ENCODE measurements at regions not wholly inside any gene's neighbourhood (a gene's known extent, or its start where the extent isn't known, plus 50 kb on each side); places are given as distances from the start of the nearest gene placed in this dataset.

DNA sequence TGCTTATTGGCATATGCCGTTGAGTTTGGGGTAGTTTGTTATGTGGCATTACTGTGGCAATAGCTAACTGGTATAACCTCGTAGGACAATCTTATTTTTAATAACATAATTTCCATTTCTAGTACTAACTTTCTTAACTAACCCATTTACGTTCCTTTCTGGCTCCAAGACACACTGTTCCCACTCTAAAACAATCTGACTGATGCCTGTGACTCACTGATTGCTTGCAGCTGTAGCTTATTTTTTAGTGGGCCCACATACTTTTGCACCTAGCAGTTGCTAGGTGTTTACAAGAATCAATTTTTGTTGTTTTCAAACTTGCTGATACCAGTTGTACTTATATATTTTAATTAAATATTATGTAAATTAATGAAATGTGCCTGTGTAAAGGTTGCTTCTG lies 52.2 kb downstream of the FAT3 start:
- DNase-seq, result no peak

GRCh38 chr11:92277871-92278270 lies 53.3 kb downstream of the FAT3 start:
- DNase-seq, result no peak

GRCh38 chr11:92278791-92279433 lies 54.3 kb downstream of the FAT3 start:
- no peak for DNase-seq

- DNase-seq, result no peak
Observed at GRCh38 chr11:92284107-92284506, 59.5 kb downstream of the FAT3 start.

- no peak for DNase-seq
Observed at GRCh38 chr11:92284558-92284957, 59.9 kb downstream of the FAT3 start.

GRCh38 chr11:92285776-92286175 lies 61.2 kb downstream of the FAT3 start:
- no peak for DNase-seq

DNA sequence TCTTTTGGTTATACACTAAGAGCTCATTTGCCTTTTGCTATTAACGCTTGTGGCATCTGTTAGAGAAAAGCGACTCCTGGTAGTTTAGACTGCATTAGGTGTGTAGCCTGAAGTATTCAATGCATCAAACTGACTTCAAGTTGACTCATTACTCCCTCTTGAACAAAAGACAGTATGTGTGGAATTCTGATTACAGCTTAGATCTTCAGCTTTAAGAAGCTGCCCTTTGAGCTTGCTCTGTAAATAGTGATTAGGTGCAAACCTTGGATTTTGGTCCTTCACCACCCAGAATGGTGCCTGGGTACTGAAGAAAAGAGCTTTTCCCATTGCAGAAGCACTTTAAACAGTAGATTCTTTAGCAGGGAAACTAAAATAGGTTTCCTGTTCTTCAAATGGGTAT lies 62.1 kb downstream of the FAT3 start:
- no peak for DNase-seq

DNA sequence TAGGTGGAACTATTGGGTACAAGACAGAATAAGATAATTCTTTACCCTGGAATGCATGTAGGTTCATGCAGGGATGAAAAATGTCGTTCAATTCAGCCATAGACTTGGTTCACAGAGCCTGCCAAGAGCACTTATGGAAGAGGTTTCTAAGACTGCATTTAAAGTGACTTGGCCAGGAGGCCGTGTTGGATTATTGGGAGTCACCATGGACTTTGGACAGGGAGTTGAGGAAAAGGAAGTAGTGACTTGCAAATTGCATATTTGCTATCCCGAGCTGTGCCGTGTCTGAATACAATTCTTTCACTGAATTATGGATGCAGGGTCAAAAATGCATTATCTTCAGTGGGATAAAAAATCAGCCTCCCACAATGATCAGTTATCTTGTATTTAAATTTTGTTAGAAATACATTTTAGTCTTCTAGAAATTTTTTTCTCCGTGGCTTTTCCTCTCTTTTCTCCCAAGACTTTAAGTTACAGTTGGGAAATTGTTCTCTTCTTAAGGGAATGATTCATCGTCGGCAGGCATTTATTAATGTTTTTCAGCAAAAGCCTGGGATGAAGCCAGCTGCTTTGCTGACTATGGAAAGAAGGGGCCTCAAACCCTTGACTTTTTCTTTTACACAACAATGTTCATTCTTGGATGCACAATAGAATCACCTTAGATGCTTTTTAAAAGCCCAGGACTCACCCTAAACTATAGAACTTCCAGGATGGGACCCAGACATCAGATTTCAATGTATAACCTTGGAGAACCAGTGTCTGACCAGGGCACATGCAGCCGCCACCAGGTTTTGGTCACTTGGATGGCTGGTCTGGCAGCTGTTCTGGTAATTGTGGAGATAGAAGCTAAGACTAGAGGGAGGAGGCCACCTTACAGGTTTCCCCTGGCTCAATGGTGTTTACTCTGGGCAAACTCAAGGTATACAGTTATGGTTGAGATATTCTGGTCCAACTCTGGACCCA lies 70.8 kb downstream of the FAT3 start:
- DNase-seq, result no peak

DNA sequence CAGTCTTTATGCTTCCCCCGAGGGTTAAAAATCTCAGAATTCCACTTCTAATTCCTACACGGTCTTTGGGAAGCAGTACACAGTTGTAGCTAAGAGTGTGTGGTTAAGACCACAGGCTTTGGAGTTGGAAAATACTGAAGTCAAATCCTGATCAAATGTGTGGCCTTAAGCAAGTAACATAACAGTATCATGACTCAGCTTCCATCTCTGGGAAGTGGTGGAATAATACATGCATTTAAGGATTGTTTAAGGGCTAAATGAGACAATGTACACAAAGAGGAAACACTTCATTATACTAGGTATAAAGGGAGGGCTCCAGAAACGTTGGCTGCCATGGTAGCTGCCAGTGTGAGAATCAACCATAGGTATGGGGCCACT lies 71.5 kb downstream of the FAT3 start:
- no peak for DNase-seq

DNA sequence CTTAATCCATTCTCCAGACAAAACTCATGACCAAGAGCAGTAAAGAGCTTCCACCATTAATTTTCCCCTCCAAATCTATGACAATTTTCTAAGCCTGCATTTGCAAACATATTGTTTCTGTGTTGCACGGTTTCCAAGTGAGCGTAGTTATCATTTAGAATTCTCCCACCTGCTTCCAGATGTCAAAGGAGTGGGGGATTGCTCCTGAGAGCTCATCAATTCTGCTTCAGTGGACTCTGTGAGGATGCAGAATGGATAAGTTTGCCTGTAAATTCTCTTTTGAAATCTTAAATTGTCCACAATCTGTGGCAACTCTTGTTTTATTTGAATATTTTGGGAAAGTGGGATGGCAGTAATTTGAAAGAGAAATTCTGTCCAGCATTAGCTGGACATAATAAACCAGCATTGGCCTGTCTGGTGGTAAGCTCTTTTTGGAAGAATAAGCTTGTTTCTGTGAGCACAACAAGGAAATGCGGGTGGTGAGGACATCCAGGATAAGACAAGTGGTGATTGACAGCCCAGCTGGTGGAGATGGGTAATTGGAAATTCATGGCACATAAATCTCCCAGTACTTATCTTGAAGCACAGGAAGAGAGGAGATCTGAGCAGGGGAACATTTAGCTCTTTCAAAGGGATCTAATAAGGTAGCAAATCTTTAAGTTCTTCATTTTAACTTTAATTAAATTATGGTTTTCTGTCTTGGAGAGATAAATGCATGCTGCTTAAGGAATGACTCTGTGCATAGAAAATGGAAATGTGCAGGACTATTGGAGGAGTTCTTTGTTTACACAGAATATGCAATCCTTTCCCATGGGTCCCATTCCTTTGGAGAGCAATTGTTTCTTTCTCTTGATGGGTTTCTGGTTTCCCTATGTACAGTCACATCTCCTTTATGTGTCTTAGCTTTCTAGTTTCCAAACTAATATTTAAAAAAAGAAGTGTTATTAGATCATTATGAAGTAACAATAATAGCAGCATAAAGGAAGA lies 73.2 kb downstream of the FAT3 start:
- no peak for DNase-seq

GRCh38 chr11:92300876-92301275 lies 76.3 kb downstream of the FAT3 start:
- DNase-seq, result no peak

- no peak for DNase-seq
Observed at GRCh38 chr11:92302770-92303169, 78.2 kb downstream of the FAT3 start.

- DNase-seq, result no peak
Observed at GRCh38 chr11:92304271-92304670, 79.7 kb downstream of the FAT3 start.

DNA sequence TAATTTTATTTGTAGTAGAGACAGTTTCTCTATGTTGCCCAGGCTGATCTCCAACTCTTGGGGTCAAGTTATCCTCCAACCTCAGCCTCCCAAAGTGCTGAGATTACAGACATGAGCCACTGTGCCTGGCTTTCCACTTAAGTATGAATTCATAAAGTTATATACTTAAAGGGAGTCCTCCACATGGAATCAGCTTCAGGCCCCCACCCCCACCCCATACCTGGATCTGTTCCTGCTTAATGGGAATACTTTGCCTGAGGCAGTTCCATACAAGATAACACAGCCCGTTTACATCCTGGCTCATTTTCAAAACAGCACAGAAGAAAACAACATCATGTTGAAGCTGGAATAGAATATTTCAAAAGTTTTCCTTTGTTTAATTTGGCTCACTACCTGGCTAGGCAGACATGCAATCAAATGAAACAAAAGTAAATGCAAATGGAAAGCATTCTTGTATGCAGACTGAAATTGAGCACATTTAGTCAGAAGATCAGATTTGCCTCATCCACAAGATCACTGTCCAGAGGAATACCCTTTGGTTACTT lies 82.4 kb downstream of the FAT3 start:
- no peak for DNase-seq

DNA sequence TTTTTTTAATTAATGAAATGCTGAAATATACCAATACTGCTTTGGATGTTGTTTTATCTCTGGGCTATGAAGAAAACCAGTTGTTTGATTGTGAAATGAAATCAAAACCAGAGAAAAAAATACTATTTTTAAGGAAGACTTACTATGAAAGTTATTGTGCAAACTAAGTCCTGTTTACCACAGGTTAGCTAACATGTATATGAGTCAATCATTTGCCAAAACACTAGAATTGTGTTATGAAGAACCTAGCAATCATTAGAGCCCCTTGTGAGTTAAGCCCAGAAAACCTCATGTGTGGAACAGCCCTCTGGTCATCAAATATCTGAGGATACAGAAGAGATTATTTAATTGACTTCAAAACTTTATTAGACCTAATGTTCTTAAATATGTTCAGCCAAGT lies 83.7 kb downstream of the FAT3 start:
- no peak for DNase-seq

- DNase-seq, result no peak
Observed at GRCh38 chr11:92311616-92312449, 87.2 kb downstream of the FAT3 start.

DNA sequence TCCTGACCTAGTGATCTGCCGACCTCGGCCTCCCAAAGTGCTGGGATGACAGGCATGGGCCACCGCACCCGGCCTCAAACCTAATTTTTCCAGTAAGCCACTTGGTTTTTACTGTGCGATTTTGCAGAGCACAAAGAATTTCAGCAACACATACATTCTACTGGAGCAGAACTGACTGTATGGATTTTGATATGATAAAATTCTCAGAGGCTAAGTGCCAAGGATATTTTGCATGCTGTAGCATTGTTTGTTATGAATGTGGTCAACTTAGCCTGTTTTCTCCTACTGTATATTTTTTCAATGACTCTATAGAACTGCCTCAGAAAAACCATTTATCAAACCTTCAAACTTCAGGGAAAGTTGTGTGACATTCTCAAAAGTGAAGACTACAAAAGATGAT lies 89.2 kb downstream of the FAT3 start:
- DNase-seq, result no peak

- no peak for DNase-seq
Observed at GRCh38 chr11:92314499-92314898, 89.9 kb downstream of the FAT3 start.

DNA sequence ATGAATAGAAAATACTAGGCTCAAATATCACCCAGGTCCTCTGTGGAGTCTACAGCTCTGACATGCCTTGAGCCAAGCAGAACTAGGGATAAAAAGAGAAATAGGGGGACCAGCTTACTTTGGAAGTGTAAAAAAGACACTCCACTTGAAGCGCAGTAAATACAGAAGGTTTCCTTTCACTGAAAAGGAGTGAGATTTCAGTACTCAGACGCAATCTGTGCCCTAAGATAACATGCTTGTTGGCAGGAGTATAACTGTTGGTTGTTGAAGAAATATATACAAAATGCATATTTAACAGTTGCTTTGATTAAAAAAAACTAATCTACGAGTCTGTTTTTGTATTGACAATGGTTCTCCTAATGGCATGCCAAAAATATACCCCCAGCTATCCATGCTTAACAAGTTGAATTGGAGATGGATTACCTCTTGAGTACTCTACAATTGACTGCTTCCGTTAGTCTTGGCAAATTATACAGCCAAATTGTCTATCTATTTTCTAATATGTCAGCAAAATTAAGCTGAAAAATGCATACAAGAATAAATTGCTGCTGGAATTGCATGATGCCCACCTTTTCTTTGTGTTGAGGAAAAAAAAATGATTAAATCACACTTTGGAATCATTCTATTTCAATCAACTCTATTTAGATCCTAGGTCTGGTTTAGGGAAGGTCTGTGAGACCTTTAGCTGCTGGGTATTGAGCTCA lies 91.6 kb downstream of the FAT3 start:
- no peak for DNase-seq

GRCh38 chr11:92317222-92317621 lies 92.6 kb downstream of the FAT3 start:
- DNase-seq, result no peak

DNA sequence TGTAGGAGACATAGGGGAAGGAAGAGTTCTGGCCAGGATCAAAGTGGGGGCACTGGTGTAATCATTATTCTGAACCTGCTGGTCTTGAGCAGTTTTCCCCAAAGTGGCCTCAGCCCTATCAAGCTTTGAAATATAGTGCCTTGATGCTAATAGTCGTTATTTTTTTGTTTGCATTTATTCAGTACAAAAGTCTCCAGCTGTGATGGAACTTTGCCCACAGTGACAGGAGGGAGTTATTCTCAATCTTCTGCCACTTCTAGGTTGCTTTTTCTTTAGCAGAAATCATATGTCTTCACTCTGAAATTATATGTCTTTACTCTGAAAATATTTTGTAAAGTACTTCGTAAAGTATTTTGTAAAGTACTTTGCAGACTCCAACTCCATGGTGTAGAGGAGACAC lies 93.1 kb downstream of the FAT3 start:
- no peak for DNase-seq
